GM21786 (cell line): ENCODE measurements at regions not wholly inside any gene's neighbourhood (a gene's known extent, or its start where the extent isn't known, plus 50 kb on each side); places are given as distances from the start of the nearest gene placed in this dataset.
"Not testable (repeated sequence)": the region's sequence is repeated elsewhere in the genome, so short reads cannot be mapped to it uniquely, and the experiment has no call there.

Source experiments
- ATAC-seq: cut with Tn5 transposase; IDR thresholded peaks from one replicate; pipeline ENCODE4 v1.9.1; 2021; ENCODE audit not compliant: unreplicated experiment

GRCh38 chr11:45388472-45388871 lies 102.3 kb upstream of the SYT13 start:
- no peak for ATAC-seq

- ATAC-seq = not testable (repeated sequence)
Measured at GRCh38 chr11:45387885-45388284, 101.7 kb upstream of the SYT13 start.

GRCh38 chr11:45386972-45387371 lies 100.8 kb upstream of the SYT13 start:
- no peak for ATAC-seq

DNA sequence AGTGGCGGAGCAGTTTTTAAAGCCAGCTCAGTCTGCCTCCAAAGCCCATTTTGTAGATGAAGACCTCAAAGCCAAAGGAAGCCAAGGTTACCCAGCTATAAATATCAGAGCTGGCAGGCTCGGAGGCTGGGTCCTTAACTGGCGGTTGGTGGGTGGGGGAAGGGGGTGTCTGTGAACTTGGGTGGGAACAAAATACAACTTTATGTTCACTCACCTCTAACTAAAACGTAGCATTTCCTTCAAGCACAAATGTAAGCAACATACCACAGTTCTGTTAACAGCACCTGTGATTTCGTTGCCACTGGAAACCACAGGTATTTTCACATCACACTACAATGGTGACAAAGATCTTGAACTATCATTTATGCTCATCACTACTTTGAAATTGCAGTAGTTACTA lies 99.7 kb upstream of the SYT13 start:
- no peak for ATAC-seq

GRCh38 chr11:45385423-45385822 lies 99.3 kb upstream of the SYT13 start:
- no peak for ATAC-seq

- no peak for ATAC-seq
Measured at GRCh38 chr11:45384711-45385241, 98.6 kb upstream of the SYT13 start.

- ATAC-seq = no peak
Measured at GRCh38 chr11:45384016-45384415, 97.9 kb upstream of the SYT13 start.

DNA sequence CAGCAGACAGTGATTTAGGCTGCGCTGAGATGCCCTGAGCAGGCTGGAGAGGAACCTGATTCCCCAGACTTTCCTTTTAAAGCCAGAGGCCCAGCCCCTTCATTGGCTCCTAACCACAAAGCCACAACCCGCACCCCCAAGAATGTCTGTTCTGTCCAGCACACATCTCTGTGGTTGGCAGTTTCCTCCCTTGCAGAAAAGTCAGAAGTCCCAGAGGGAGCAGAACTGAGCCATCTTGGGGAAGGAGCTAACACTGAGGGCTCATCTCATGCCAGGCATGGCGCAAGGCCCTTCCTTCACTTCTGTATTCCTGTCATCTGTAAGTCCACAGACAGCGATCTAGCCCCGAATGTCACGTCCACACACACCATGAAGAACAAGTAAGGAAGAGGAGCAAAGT lies 97.1 kb upstream of the SYT13 start:
- no peak for ATAC-seq

GRCh38 chr11:45382133-45382878 lies 96.2 kb upstream of the SYT13 start:
- no peak for ATAC-seq

DNA sequence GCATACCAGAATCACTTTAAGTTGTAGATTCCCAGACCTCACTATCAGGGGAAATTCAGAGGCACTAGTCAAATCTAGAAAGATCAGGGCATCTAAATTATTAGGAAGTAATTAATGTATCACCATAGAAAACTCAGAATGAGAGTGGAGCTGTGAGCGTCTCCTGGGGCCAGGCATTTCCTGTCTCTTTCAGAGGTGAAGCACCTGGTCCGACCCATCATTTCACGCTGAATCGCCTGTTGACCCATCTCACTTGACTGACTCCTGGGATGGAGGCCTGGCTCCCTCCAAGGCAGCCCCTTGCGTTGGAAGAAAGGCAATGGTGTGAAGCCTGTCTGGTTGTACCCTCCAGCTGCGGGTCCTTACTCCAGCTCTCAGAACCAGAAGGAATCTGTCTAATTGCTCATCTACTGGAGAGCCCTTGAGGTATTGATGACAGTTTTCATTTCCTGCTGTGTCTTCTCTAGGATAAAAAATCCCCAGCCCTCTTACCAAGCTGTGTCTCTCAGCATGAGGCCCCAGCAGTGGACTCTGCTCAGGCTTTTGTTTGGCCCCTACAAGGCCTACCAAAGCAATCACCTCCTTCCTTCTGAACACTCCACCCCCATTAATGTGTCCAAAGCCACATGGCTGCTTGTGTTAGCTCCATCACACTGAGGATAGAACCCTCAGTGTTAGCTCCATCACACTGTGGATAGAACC lies 93.2 kb upstream of the SYT13 start:
- no peak for ATAC-seq

DNA sequence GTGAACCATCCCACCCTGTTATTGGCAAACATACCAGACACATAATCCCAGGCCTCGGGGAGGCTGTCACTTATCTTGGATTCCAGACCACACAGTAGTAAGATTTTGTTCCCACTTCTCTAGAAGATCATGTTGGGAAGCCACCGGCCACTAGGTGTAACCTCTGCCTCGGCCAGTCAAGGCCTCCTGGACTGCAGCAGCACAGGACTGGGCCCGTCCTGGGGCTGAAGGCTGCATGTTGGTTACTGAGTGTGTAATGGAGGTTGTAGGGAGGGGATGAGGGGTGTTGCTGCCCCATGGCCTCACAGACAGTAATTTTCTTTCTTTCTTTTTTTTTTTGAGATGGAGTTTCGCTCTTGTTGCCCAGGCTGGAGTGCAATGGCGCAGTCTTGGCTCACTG lies 92.4 kb upstream of the SYT13 start:
- no peak for ATAC-seq

DNA sequence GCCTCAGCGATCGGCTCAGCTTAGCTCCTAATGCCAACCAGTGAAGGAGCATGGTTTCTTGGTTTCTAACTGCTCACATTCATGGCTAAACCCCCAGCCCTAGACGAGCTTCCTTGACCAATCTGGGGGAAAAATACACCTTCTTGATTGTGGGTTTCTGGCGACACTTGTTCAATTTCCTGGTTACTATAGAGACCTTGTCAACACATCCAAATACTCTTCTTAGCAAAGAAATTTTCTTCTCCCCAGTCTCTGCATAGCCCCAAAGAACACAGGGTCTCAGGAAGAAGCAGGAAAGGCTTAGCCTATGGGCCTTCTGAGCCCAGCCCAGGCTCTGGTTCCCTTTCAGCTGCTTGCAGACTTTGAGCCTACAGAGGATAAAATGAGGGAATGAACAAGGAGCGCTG lies 88.5 kb upstream of the SYT13 start:
- no peak for ATAC-seq

- ATAC-seq = no peak
Measured at GRCh38 chr11:45374130-45374529, 88.0 kb upstream of the SYT13 start.

DNA sequence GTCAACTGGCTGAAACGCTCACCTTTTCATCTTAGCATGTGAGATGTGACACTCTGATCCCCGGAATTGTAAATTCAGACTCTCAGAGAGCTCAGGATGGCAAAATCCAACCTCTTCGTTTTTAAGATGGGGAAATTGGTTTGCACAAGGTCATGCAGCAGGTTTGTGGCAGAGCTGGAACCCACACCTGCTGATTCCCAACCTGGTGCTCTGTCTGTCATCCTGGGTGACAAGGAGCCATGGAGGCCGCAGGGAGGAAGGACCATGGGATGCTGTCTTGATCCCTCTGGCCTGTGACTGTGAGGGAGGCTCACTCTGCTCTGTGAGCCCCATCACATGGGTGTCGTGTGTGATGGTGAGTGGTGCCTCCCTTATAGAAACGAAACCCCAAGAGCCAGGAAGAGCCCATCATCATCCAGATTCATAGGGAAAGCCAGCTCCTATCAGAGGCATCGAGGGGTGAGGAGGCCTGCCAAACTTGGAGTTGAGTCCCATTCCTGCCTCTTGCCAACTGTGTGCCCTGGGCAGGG lies 87.4 kb upstream of the SYT13 start:
- no peak for ATAC-seq

- not testable (repeated sequence) for ATAC-seq
Measured at GRCh38 chr11:45372414-45372813, 86.3 kb upstream of the SYT13 start.

DNA sequence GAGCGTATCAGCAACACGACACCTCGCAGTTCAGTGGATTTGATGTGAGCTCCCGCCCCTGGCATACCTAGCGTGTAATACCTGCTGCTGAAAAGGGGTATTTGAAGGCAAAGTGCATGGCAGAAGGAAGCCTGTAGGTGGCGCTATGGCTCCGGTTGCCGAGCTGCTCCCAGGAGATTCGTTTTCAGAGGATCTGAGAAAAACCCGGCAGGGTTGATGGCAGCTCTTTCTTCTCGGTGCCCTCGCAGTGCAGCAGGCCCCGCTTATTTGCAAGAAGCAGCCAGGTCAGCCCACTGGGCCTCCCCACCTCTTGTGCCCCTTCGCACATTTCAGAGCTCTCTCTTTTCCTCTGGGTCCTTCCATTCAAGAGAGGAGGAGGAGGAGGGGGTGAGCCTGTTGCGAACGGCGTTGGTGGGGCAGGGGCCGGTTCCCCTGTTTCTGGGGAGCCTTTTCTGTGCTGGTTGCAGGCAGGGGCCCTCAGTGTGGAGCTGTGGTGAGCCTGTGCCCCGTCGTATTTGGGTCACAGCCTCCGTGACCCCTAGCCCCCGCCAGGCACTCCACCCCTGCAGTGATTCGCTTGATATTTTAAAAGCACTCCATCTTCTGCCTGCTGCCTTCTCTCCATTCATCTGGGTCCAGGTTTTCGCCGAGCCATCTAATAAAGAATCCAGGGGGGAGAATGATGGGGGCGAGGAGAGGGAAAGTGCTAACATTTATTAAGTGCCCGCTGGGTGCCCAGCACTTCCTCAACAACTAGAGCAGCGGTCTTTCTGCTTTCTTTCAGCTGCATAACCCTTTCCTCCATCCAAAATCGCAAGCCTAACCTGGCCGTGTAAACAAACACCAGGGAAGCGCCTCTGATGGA lies 85.3 kb upstream of the SYT13 start:
- peak; percentile 66 for ATAC-seq

GRCh38 chr11:45369313-45369712 lies 83.2 kb upstream of the SYT13 start:
- ATAC-seq = no peak

DNA sequence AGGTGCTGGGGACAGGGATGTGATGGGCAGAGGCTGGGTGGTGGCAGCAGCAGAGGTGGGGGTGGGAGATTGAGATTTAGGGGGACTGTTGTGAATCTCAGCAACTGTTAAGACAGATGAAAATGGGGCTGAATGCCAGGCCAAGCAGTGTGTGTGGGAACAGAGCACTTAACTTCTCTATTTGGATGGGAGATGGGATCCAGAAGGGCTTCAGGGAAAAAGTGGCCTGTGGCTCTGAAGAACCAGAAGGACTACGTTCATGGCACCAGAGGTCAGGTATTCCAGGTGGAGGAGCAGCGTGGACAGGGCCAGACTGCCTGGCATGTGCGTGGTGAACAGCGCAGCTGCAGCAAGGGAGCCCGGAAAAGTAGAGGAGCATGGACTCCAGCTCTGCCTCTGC lies 82.6 kb upstream of the SYT13 start:
- no peak for ATAC-seq

DNA sequence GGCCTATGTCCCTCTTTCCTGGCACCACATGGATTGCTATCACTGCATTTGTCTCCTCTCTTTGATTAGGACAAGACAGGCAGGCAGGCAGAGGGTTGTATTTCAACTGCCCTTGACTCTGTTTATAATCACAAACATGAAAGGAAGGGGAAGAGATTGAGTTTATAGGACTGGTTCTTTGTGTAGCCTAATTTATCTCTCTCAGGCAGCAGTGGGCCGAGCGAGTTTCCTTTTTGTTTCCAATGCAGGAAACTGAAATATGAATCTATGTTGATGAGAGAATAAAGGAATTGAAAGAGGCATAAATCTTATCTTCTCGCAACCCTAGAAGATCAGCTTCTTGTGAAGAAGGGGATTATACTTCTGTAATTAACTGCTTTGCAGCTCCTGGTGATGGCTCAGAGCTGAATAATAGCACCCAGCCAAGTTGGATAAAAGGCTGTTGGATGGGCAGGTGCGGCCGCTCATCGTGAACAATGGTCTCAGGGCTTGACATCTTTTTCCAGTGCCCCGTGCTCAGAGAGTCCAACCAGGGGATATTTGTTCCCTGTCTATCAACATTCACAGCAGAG lies 80.6 kb upstream of the SYT13 start:
- no peak for ATAC-seq

DNA sequence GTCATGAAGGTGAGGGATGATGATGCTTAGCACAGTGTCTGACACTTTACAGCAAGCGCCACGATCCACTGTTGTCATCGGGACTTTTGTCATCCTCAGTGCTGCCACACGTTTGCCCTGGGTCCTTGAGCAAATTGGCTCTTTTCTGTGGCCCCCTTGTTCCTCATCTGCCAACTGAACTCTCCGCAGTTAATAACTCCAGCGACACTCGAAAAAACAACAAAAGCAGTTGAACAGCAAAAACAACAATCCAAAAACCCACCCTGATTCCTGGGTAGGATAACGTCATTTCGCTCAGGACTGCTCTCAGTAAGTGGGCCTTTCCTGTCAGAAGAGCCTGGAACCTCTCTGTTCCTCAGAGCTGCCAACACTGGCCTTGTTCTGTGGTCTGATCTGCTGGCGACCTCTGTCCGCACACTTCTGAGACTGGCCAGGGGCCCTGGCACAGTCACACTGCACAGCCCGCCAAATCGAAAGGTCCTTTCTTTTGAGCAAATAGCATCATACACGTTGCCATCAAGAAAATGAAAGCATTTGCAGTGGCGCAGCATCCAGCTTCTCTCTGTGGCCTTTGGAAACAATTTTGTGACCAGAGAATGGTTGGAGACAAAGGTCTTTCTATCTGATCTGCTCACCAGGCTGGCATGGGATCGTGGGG lies 79.9 kb upstream of the SYT13 start:
- ATAC-seq = no peak
